ENCODE measurements at regions not wholly inside any gene's neighbourhood (a gene's known extent, or its start where the extent isn't known, plus 50 kb on each side); places are given as distances from the start of the nearest gene placed in this dataset.

GRCh38 chr1:181257117-181257516, 168.6 kb downstream of the IER5 start:
- TF ChIP-seq CTCF (optimal IDR thresholded peaks at IDR 0.05 in 1 of 3, IDR thresholded peaks at IDR 0.05 in 1 of 3, conservative IDR thresholded peaks at IDR 0.05 in 1 of 3; ENCODE audit: extremely low read depth in 1 of 3, insufficient read depth in 2 of 3, low read length in 3 of 3) (no peak), EZH2 (IDR thresholded peaks at IDR 0.05; ENCODE audit: low read length) (no peak)
